ENCODE measurements at regions not wholly inside any gene's neighbourhood (a gene's known extent, or its start where the extent isn't known, plus 50 kb on each side); places are given as distances from the start of the nearest gene placed in this dataset.

- Mint-ChIP-seq H3K27me3 (ENCODE audit: insufficient read depth) (no peaks in the 10 kb centered on the region; the same call in 1 of the 2 replicates), H3K36me3 (ENCODE audit: low read depth) (peaks cover 4% of the 10 kb centered on the region; the same call in 1 of the 2 replicates)
- peak; percentile 67 for DNase-seq
Measured at GRCh38 chr15:98025237-98025636, 64.7 kb downstream of the ARRDC4 start.

GRCh38 chr15:98034731-98035130, 74.2 kb downstream of the ARRDC4 start:
- Mint-ChIP-seq H3K9me3 (no peaks in the 10 kb centered on the region), H3K27ac (no peak overlapping the region), H3K36me3 (ENCODE audit: low read depth) (no peaks in the 10 kb centered on the region), H3K27me3 (ENCODE audit: insufficient read depth) (peaks cover 2% of the 10 kb centered on the region), H3K4me3 (no peak overlapping the region), H3K4me1 (ENCODE audit: low read depth) (peaks cover 6% of the 10 kb centered on the region)
- no peak for DNase-seq
- TF ChIP-seq CTCF (IDR thresholded peaks at IDR 0.05) = no peak

More at GRCh38 chr15:98025237-98025636, 64.7 kb downstream of the ARRDC4 start:
- Mint-ChIP-seq H3K9me3 (no peaks in the 10 kb centered on the region), H3K4me3 (peak overlapping the region; percentile 40), H3K4me1 (ENCODE audit: low read depth) (peaks cover 40% of the 10 kb centered on the region), H3K27ac (peak overlapping the region; percentile 70)
- TF ChIP-seq CTCF (IDR thresholded peaks at IDR 0.05) = no peak

- H3K4me1 Mint-ChIP-seq (ENCODE audit: low read depth) = peaks cover 6% of the 10 kb centered on the region
- H3K9me3 Mint-ChIP-seq = no peaks in the 10 kb centered on the region
- DNase-seq = no peak
- peaks cover 2% of the 10 kb centered on the region for H3K27me3 Mint-ChIP-seq (ENCODE audit: insufficient read depth)
- no peak overlapping the region for H3K4me3 Mint-ChIP-seq
- no peaks in the 10 kb centered on the region for H3K36me3 Mint-ChIP-seq (ENCODE audit: low read depth)
- no peak for TF ChIP-seq CTCF (IDR thresholded peaks at IDR 0.05)
- no peak overlapping the region for H3K27ac Mint-ChIP-seq
Measured at GRCh38 chr15:98035134-98035533, 74.6 kb downstream of the ARRDC4 start.

GRCh38 chr15:98035577-98036010, 75.1 kb downstream of the ARRDC4 start:
- Mint-ChIP-seq H3K27me3 (ENCODE audit: insufficient read depth) (peaks cover 2% of the 10 kb centered on the region), H3K36me3 (ENCODE audit: low read depth) (no peaks in the 10 kb centered on the region), H3K27ac (no peak overlapping the region), H3K9me3 (no peaks in the 10 kb centered on the region), H3K4me1 (ENCODE audit: low read depth) (peaks cover 6% of the 10 kb centered on the region), H3K4me3 (no peak overlapping the region)
- DNase-seq = no peak
- TF ChIP-seq CTCF (IDR thresholded peaks at IDR 0.05) = no peak

- H3K4me3 Mint-ChIP-seq = no peak overlapping the region
- DNase-seq = no peak
Measured at GRCh38 chr15:98039596-98039995, 79.1 kb downstream of the ARRDC4 start.

More at GRCh38 chr15:98039596-98039995, 79.1 kb downstream of the ARRDC4 start:
- no peak overlapping the region for H3K27ac Mint-ChIP-seq
- H3K27me3 Mint-ChIP-seq (ENCODE audit: insufficient read depth) = peaks cover 2% of the 10 kb centered on the region; the same call in 1 of the 2 replicates
- TF ChIP-seq CTCF (IDR thresholded peaks at IDR 0.05) = no peak
- no peaks in the 10 kb centered on the region for H3K36me3 Mint-ChIP-seq (ENCODE audit: low read depth)
- no peaks in the 10 kb centered on the region for H3K9me3 Mint-ChIP-seq
- H3K4me1 Mint-ChIP-seq (ENCODE audit: low read depth) = peaks cover 11% of the 10 kb centered on the region

All from HFFc6 (cell line).